ENCODE measurements at regions not wholly inside any gene's neighbourhood (a gene's known extent, or its start where the extent isn't known, plus 50 kb on each side); places are given as distances from the start of the nearest gene placed in this dataset.

- DNase-seq, result no peak
Measured at GRCh38 chr19:28834996-28835395, 378.0 kb downstream of the UQCRFS1 start.

- no peak for DNase-seq
Measured at GRCh38 chr19:28831462-28831861, 381.5 kb downstream of the UQCRFS1 start.

- DNase-seq, result no peak
Measured at GRCh38 chr19:28829762-28830161, 383.2 kb downstream of the UQCRFS1 start.

- no peak for DNase-seq
Measured at GRCh38 chr19:28829359-28829758, 383.6 kb downstream of the UQCRFS1 start.

- no peak for DNase-seq
Measured at GRCh38 chr19:28828276-28828870, 384.6 kb downstream of the UQCRFS1 start.

- no peak for DNase-seq
Measured at GRCh38 chr19:28827382-28827781, 385.6 kb downstream of the UQCRFS1 start.

GRCh38 chr19:28823338-28823961 is 389.5 kb downstream of the UQCRFS1 start:
- no peak for DNase-seq

- DNase-seq, result no peak
Measured at GRCh38 chr19:28820289-28820688, 392.7 kb downstream of the UQCRFS1 start.

GRCh38 chr19:28815257-28815656 is 397.7 kb downstream of the UQCRFS1 start:
- no peak for DNase-seq

GRCh38 chr19:28794301-28794700 is 418.6 kb downstream of the UQCRFS1 start:
- no peak for DNase-seq

- DNase-seq, result no peak
Measured at GRCh38 chr19:28793391-28794168, 419.4 kb downstream of the UQCRFS1 start.

- DNase-seq, result no peak
Measured at GRCh38 chr19:28785971-28786370, 427.0 kb downstream of the UQCRFS1 start.

GRCh38 chr19:28764066-28764465 is 448.9 kb downstream of the UQCRFS1 start:
- no peak for DNase-seq

- no peak for DNase-seq
Measured at GRCh38 chr19:28746478-28746877, 466.5 kb downstream of the UQCRFS1 start.

GRCh38 chr19:28744943-28745342 is 468.0 kb downstream of the UQCRFS1 start:
- DNase-seq, result no peak

GRCh38 chr19:28744014-28744413 is 468.9 kb downstream of the UQCRFS1 start:
- no peak for DNase-seq

GRCh38 chr19:28737021-28737895 is 475.7 kb downstream of the UQCRFS1 start:
- peak; percentile 4 for DNase-seq

GRCh38 chr19:28736528-28736927 is 476.4 kb downstream of the UQCRFS1 start:
- no peak for DNase-seq

- DNase-seq, result no peak
Measured at GRCh38 chr19:28731577-28731976, 481.4 kb downstream of the UQCRFS1 start.

- DNase-seq, result no peak
Measured at GRCh38 chr19:28730791-28731512, 482.0 kb downstream of the UQCRFS1 start.

GRCh38 chr19:28727480-28728159 is 485.3 kb downstream of the UQCRFS1 start:
- no peak for DNase-seq

Measured in COR-L47 (cell line).